BE2C (cell line): ENCODE measurements at regions not wholly inside any gene's neighbourhood (a gene's known extent, or its start where the extent isn't known, plus 50 kb on each side); places are given as distances from the start of the nearest gene placed in this dataset.

Source experiments
- DNase-seq: peaks from one replicate; pipeline ENCODE4 v3.0.0-alpha.2; 2020
- H3K27me3 ChIP-seq: fragments of 250-450 bp; sonication (Bioruptor Pico); 2 replicates; pipeline ENCODE4 v1.5.1; 2020; ENCODE audit warnings: mild to moderate bottlenecking
- H3K36me3 ChIP-seq: fragments of 250-450 bp; sonication (Bioruptor Pico); 2 replicates; pipeline ENCODE4 v1.5.1; 2020; ENCODE audit warnings: mild to moderate bottlenecking
- H3K4me1 ChIP-seq: fragments of 250-450 bp; sonication (Bioruptor Pico); 2 replicates; pipeline ENCODE4 v1.5.1; 2020
- H3K4me3 ChIP-seq: 2 replicates; pipeline ENCODE4 v1.5.1; 2011; ENCODE audit warnings: low read depth, low read length
- H3K9me3 ChIP-seq: fragments of 250-450 bp; sonication (Bioruptor Pico); 2 replicates; pipeline ENCODE4 v1.5.1; 2020
- TF ChIP-seq, protein P1 (sequence below): IDR thresholded peaks from 2 replicates; pipeline ENCODE4 v1.5.1; 2012; ENCODE audit warnings: mild to moderate bottlenecking, low read depth, low read length

DNA sequence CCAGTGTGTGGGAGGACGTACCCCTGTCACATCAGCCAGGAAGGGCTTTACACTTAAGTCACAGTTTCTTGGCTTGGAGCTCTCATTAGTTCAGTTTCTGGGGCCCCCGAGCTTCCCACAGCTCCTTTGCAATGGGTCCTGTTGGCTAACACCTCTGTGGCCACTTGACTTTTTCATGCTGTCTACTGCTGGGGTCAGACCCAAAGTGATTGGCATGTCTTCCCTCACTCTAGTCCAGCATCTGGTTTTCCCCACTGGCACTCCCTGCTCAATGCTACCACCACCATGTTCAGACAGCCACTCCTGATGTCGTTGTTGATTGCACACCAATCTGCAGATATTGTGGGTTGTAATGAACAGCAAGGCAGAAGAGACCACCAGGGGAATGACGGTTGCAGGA is 379.0 kb downstream of the FOXO1 start:
- H3K4me1 ChIP-seq, result no peaks in the 10 kb centered on the region
- TF ChIP-seq, protein P1, sequence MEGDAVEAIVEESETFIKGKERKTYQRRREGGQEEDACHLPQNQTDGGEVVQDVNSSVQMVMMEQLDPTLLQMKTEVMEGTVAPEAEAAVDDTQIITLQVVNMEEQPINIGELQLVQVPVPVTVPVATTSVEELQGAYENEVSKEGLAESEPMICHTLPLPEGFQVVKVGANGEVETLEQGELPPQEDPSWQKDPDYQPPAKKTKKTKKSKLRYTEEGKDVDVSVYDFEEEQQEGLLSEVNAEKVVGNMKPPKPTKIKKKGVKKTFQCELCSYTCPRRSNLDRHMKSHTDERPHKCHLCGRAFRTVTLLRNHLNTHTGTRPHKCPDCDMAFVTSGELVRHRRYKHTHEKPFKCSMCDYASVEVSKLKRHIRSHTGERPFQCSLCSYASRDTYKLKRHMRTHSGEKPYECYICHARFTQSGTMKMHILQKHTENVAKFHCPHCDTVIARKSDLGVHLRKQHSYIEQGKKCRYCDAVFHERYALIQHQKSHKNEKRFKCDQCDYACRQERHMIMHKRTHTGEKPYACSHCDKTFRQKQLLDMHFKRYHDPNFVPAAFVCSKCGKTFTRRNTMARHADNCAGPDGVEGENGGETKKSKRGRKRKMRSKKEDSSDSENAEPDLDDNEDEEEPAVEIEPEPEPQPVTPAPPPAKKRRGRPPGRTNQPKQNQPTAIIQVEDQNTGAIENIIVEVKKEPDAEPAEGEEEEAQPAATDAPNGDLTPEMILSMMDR, result no peak
- no peaks in the 10 kb centered on the region for H3K27me3 ChIP-seq
- H3K9me3 ChIP-seq, result no peaks in the 10 kb centered on the region
- no peaks in the 10 kb centered on the region for H3K36me3 ChIP-seq
- DNase-seq, result no peak
- H3K4me3 ChIP-seq, result no peak overlapping the region

DNA sequence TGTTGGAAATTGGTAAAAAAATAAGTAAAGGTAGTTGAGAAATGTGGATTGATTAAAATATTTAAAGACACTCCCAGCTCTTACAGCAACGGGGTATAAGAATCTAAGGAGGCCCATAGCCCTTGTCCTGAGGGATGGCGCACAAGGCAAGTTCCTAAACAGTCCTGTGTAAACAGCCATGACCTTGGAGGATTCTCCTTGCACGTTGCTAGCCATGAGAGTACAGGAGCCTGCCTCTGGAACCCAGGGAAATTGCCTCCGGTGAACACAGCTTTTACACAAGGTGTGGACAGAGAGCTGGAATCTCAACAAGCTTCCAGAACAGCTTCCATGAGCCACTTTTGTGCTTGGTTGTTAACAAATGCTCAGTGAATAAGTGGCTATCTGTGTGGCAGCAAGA is 378.2 kb downstream of the FOXO1 start:
- H3K27me3 ChIP-seq, result no peaks in the 10 kb centered on the region
- no peaks in the 10 kb centered on the region for H3K4me1 ChIP-seq
- TF ChIP-seq, protein P1, result no peak
- no peaks in the 10 kb centered on the region for H3K9me3 ChIP-seq
- H3K4me3 ChIP-seq, result no peak overlapping the region
- DNase-seq, result no peak
- no peaks in the 10 kb centered on the region for H3K36me3 ChIP-seq

- no peaks in the 10 kb centered on the region for H3K27me3 ChIP-seq
- no peak overlapping the region for H3K4me3 ChIP-seq
- H3K4me1 ChIP-seq, result no peaks in the 10 kb centered on the region
- H3K36me3 ChIP-seq, result no peaks in the 10 kb centered on the region
- no peak for DNase-seq
- no peaks in the 10 kb centered on the region for H3K9me3 ChIP-seq
- TF ChIP-seq, protein P1, result no peak
Observed at GRCh38 chr13:40290758-40291157, 375.7 kb downstream of the FOXO1 start.

GRCh38 chr13:40292108-40292507 is 374.3 kb downstream of the FOXO1 start:
- Histone ChIP-seq H3K27me3 (no peaks in the 10 kb centered on the region), H3K36me3 (no peaks in the 10 kb centered on the region), H3K9me3 (no peaks in the 10 kb centered on the region), H3K4me1 (no peaks in the 10 kb centered on the region), H3K4me3 (no peak overlapping the region)
- DNase-seq, result no peak
- TF ChIP-seq, protein P1, result no peak

GRCh38 chr13:40292536-40292935 is 373.9 kb downstream of the FOXO1 start:
- H3K9me3 ChIP-seq, result no peaks in the 10 kb centered on the region
- H3K4me3 ChIP-seq, result no peak overlapping the region
- no peaks in the 10 kb centered on the region for H3K36me3 ChIP-seq
- no peak for DNase-seq
- TF ChIP-seq, protein P1, result no peak
- no peaks in the 10 kb centered on the region for H3K27me3 ChIP-seq
- no peaks in the 10 kb centered on the region for H3K4me1 ChIP-seq

- Histone ChIP-seq H3K9me3 (no peaks in the 10 kb centered on the region), H3K4me1 (no peaks in the 10 kb centered on the region), H3K36me3 (no peaks in the 10 kb centered on the region), H3K27me3 (no peaks in the 10 kb centered on the region), H3K4me3 (no peak overlapping the region)
- DNase-seq, result no peak
- TF ChIP-seq, protein P1, result no peak
Observed at GRCh38 chr13:40302351-40302750, 364.1 kb downstream of the FOXO1 start.
